HG03457 (cell line): ENCODE measurements at regions not wholly inside any gene's neighbourhood (a gene's known extent, or its start where the extent isn't known, plus 50 kb on each side); places are given as distances from the start of the nearest gene placed in this dataset.
"Not testable (repeated sequence)": the region's sequence is repeated elsewhere in the genome, so short reads cannot be mapped to it uniquely, and the experiment has no call there.

Experiments
- ATAC-seq: cut with Tn5 transposase; IDR thresholded peaks from one replicate; pipeline ENCODE4 v1.9.1; 2021; ENCODE audit warnings: moderate number of reproducible peaks; ENCODE audit not compliant: unreplicated experiment

GRCh38 chrX:122269243-122269781, 914.8 kb upstream of the GRIA3 start:
- ATAC-seq = no peak

DNA sequence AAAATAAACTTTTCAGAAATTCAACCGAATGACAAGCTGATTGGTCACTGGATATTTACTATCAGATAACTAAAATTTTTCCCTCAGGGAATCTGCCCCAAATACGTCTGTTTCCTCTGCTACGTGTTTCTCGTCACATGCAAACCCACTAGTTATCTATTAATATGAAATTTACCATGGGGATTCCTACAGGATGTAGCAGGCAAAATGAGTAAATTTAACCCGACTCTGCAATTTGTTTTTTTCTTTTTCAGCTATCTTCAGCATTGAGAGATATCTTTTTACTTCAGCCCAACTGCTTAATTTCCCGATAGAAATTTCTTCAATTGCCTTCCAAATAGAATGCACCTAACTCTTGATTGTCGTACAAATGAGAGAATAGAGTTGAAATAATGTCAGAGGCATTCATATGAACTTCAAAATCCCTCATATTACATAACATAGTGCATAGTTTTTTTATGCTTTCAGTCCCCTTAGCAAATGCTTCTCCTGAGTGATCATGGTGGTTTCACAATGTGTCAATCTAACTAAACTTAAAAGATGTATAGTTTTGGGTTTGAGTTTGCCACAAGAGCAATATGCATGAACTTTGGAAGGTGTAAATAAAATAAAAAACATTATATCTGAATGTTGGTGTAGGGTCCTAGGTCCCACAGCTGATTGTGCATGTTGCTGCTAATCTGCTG, 913.1 kb upstream of the GRIA3 start:
- no peak for ATAC-seq

DNA sequence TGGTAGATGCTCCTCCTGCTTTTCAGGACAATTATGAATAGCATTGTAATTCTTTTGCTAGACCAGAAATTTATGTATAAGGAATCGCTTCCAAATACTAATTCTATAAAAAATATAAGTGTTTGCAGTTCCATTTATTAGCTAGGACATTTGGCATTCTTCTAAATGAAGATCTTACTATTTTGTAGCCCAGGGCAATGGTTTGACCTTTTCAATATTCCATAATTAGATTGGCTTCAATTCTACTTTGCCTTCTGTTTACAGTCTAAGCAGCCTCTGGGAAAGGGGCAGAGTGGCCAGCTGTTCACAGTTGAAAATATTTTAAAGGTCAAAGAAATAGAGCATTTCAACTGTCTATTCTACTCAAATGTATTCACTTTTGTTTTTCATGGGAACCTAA, 912.1 kb upstream of the GRIA3 start:
- no peak for ATAC-seq

- ATAC-seq = no peak
These were observed 904.3 kb upstream of the GRIA3 start for GRCh38 chrX:122279746-122280145.

GRCh38 chrX:122299822-122300221, 884.3 kb upstream of the GRIA3 start:
- not testable (repeated sequence) for ATAC-seq

- no peak for ATAC-seq
These were observed 882.6 kb upstream of the GRIA3 start for GRCh38 chrX:122301491-122301890.

DNA sequence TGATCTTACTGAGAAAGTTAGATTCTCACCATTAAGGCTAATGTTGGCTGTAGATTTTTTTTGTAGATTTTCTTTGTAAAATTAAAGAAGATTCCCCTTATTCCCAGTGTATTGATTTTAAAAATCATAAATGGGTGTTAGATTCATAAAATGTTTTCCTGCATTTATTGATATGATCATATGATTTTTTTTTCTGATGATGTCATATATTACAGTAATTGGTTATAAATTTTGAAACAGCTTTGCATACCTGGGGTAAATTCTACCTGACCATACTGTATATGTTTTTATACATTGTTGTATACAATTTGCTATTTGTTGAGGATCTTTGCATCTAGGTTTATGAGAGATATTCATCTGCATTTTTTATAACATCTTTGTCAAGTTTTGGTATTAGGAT, 880.3 kb upstream of the GRIA3 start:
- no peak for ATAC-seq

- no peak for ATAC-seq
These were observed 839.3 kb upstream of the GRIA3 start for GRCh38 chrX:122344816-122345215.

- no peak for ATAC-seq
These were observed 820.8 kb upstream of the GRIA3 start for GRCh38 chrX:122363112-122363795.

DNA sequence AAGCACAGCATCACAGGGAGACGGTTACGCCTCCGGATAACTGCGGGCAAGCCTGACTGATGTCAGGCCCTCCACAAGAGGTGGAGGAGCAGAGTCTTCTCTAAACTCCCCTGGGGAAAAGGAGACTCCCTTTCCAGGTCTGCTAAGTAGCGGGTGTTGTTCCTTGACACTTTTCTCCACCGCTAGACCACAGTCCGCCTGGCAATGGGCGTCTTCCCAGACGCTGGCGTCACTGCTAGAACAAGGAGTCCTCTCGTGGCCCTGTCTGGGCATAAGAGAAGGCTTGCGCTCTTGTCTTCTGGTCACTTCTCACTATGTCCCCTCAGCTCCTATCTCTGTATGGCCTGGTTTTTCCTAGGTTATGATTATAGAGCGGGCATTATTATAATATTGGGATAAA, 808.5 kb upstream of the GRIA3 start:
- not testable (repeated sequence) for ATAC-seq

DNA sequence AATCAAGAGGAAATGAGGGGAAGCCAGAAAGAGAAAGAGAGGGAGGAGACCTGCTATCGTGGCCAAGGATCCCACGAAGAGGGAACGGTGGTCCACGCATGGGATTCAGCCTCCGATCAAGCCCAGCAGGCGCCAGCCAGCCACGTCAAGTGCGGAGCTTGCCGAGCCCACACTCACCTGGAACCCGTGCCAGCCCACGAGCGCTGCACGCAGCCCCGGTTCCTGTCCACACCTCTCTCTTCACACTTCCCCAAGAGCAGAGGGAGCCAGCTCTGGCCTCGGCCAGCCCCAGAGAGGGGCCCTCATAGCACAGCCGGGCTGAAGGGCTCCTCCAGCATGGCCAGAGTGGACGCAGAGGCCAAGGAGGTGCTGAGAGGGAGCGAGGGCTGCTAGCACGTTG, 795.1 kb upstream of the GRIA3 start:
- ATAC-seq = no peak

DNA sequence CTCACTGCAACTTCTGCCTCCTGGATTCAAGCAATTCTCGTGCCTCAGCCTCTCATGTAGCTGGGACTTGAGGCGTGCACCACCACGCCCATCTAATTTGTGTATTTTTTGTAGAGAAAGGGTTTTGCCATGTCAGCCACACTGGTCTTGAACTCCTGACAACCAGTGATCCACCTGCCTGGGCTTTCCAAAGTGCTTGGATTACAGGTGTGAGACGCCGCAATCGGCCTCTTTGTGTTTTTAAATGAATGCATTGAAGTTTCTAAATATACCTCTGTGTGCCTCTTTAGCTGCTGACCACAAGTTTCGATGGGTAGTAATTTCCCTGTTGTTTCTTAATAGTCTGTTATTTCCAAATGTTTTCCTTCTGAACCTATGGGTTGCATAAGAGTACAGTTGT, 765.3 kb upstream of the GRIA3 start:
- no peak for ATAC-seq

GRCh38 chrX:122421434-122422121, 762.5 kb upstream of the GRIA3 start:
- ATAC-seq = no peak

- no peak for ATAC-seq
These were observed 761.5 kb upstream of the GRIA3 start for GRCh38 chrX:122422547-122422946.

DNA sequence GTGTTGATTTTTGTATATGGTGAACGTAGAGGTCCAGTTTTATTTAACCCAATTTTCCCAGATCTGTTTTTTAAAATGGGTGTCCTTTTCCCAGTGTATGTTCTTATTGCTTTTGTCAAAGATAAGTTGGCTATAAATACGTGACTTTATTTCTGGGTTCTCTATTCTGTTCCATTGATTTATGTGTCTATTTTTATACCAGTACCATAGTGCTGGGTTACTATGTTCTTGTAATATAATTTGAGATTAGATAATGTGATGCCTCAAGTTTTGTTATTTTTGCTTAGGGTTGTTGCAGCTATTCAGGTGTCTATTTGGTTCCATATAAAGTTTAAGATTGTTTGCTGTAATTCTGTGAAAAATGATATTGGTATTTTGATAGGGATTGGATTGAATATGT, 749.1 kb upstream of the GRIA3 start:
- ATAC-seq = no peak

DNA sequence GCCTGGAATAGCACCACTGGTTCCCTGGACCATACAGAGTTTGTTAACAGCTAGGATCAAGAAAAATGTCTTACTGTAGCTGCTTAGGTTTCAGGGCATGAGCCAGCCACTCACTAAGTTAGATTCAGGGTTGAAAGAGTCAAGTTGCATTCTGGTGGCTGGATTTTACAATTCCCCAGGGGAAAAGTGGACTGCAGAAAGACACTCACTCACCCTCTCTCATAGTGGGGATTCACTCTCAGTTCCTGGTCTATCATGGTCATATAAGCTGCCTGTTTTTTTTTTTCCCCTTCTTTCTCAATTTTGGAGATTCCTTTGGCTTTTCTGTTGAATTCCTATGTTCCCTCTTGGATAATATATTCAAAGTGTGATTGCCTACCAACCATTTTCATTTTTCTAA, 744.2 kb upstream of the GRIA3 start:
- no peak for ATAC-seq

DNA sequence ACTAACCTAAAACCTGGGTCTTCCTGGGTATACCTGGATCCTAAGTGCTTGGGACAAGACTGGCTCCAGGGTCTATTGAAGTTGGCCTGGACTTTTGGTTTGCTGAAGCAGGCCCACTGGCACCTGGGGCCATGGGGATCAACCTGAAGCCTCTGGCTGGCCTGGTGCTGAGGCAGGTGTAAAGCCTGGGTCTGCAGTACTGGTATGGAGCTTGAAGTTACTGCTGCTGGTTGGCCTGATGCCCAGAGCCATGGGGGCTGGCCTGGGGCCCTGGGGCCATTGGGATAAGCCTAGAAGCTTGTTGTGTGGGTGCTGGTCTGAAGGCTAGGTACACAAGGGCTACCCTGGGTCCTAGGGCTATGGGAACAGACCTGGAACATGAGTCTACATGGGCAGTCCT, 743.2 kb upstream of the GRIA3 start:
- no peak for ATAC-seq

DNA sequence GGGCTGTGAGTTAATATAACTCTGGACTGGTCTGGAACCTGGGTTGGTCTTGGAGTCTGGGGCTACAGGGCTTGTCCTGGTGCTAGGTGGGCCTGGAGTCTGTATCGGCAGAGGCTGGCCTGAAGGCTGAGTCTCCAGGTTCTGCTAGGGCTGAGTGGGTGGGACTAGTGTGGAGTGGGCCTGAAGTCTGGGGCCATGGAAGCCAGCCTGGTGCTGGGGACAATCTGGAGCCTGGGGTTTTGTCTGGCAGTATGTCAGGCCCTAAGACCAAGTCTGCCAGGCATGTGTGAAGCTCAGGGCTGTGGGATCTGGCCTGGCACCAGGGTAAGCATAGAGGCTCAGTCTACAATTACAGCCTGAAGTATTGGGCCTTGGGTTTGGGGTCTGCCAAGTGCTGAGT, 742.6 kb upstream of the GRIA3 start:
- ATAC-seq = no peak

- ATAC-seq = no peak
These were observed 738.6 kb upstream of the GRIA3 start for GRCh38 chrX:122445466-122445865.

DNA sequence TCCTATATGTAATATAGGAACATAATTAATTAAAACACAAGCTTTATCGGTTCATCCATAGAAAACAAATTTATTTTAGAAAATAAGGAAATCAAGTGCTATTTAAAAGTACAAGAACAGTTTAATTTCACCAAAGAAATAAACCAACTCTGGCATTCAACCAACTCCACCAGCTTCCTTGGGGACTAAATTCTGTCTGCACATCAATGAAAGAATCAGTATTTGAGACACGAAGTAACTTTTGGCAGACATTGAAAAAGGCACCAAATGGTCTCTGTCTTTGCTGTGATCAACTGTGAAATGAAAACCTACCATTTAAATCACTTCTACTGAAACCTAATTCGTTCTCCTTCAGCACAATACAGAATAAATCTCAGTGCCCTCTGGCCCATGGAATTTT, 719.7 kb upstream of the GRIA3 start:
- no peak for ATAC-seq

DNA sequence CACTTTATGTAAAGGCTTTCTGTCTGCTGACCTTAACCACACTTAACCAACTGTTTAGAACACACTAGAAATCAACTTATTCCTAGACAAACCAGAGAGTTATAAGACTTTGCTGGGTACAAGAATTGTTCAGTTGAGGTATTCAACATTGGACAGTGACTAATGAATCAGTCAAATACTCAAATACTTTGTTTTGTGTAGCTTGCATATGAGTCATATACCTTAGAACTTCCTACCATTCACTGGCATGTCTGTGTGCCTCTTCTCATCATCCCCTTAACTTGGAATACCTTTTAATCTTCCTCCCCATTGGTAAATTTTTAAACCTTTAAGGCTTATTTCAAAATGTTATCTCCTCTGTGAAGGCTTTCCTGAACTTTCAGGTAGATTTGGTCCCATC, 708.8 kb upstream of the GRIA3 start:
- ATAC-seq = no peak

DNA sequence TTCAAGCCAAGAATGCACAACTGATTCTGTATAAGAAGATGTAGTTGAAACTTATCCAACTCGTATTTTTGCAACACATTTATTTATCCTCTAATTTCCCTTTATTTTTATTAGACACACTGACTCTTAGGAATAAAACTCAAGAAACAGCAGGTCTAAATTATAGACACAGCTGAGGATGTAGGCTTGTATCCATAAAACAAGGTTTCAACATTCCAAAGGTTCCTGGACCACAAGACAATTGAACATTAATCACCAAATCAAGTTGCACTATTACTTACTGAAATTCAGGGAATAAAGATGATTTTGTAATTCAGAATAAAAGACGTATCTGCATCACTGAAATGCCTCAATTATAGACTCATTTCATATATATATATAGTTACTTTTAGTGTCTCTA, 683.5 kb upstream of the GRIA3 start:
- no peak for ATAC-seq
